ENCODE measurements at regions not wholly inside any gene's neighbourhood (a gene's known extent, or its start where the extent isn't known, plus 50 kb on each side); places are given as distances from the start of the nearest gene placed in this dataset.

DNA sequence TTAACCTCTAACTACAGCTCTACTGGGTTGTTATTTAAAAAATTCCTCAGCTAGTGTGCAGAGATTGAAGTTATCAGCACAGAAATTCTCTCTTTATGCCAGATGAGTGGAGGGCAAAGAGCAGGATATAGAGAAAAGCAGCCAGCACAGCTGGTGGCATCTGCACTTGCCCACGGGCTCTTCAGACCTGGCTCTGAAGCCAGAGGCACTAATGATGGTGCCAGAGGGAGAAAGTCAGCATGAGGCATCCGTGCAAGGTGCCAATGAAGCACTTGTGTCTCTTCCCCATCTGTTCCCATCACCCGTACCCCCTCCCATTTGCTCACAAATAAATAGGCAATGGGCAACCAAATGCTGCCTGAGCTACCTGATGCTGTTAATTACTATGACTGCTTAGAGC lies 138.9 kb downstream of the OLFM4 start:
- Histone ChIP-seq H3K4me3 (replicated peaks in 1 of 3; ENCODE audit: insufficient read depth in 1 of 3, low read depth in 1 of 3, low read length in 3 of 3) (no peak overlapping the region), H3K4me1 (ENCODE audit: control insufficient read depth, extremely low read depth, insufficient read depth, low read length) (no peaks in the 10 kb centered on the region), H3K27me3 (ENCODE audit: control insufficient read depth in 2 of 2, insufficient read depth in 2 of 2, low read length in 2 of 2) (no peaks in the 10 kb centered on the region), H3K4me2 (ENCODE audit: insufficient read depth, low read length) (no peak overlapping the region), H3K9ac (replicated peaks; ENCODE audit: extremely low read depth, insufficient read depth, low read length) (no peak overlapping the region), H3K9me3 (replicated peaks; ENCODE audit: control insufficient read depth, insufficient read depth, low read length) (no peaks in the 10 kb centered on the region), H2AFZ (ENCODE audit: low read depth, low read length) (no peak overlapping the region), H3K36me3 (ENCODE audit: control insufficient read depth in 2 of 2, extremely low read depth in 1 of 2, insufficient read depth in 2 of 2, low read length in 2 of 2) (no peaks in the 10 kb centered on the region), H4K20me1 (replicated peaks; ENCODE audit: control insufficient read depth, extremely low read depth, insufficient read depth, low read length) (no peaks in the 10 kb centered on the region), H3K27ac (ENCODE audit: insufficient read depth, low read depth, low read length) (no peak overlapping the region), H3K9me1 (replicated peaks; ENCODE audit: control insufficient read depth, extremely low read depth, insufficient read depth, low read length) (no peaks in the 10 kb centered on the region), H3K79me2 (ENCODE audit: control insufficient read depth, insufficient read depth, low read length) (no peaks in the 10 kb centered on the region)
- CTCF ChIA-PET, result no interaction called here
- intact Hi-C loops (cut with micrococcal nuclease), result no loop called here
- dilution Hi-C loops (cut with MboI; ENCODE audit: extremely low pct_ligation_motif_present, low sequenced_read_pairs), result no loop called here
- POLR2A ChIA-PET, result no interaction called here
- TF ChIP-seq POLR2AphosphoS5 (IDR thresholded peaks at IDR 0.05; ENCODE audit: insufficient read depth, low read depth, low read length), result no peak
- TF ChIP-seq, protein P1, sequence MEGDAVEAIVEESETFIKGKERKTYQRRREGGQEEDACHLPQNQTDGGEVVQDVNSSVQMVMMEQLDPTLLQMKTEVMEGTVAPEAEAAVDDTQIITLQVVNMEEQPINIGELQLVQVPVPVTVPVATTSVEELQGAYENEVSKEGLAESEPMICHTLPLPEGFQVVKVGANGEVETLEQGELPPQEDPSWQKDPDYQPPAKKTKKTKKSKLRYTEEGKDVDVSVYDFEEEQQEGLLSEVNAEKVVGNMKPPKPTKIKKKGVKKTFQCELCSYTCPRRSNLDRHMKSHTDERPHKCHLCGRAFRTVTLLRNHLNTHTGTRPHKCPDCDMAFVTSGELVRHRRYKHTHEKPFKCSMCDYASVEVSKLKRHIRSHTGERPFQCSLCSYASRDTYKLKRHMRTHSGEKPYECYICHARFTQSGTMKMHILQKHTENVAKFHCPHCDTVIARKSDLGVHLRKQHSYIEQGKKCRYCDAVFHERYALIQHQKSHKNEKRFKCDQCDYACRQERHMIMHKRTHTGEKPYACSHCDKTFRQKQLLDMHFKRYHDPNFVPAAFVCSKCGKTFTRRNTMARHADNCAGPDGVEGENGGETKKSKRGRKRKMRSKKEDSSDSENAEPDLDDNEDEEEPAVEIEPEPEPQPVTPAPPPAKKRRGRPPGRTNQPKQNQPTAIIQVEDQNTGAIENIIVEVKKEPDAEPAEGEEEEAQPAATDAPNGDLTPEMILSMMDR (IDR thresholded peaks at IDR 0.05; ENCODE audit: extremely low read depth in 1 of 2, insufficient read depth in 1 of 2, low read depth in 1 of 2, low read length in 2 of 2), result no peak
- no peak for TF ChIP-seq FOS (IDR thresholded peaks at IDR 0.05; ENCODE audit: borderline replicate concordance, insufficient read depth, low read length)
- TF ChIP-seq JUN (IDR thresholded peaks at IDR 0.05; ENCODE audit: borderline replicate concordance, insufficient read depth, insufficient read length, low read depth), result no peak
- TF ChIP-seq, protein P2, sequence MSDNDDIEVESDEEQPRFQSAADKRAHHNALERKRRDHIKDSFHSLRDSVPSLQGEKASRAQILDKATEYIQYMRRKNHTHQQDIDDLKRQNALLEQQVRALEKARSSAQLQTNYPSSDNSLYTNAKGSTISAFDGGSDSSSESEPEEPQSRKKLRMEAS (IDR thresholded peaks at IDR 0.05; ENCODE audit: insufficient read depth, insufficient read length), result no peak
- no peak for TF ChIP-seq EZH2 (IDR thresholded peaks at IDR 0.05; ENCODE audit: borderline replicate concordance, low read depth, low read length, severe bottlenecking)
- no peak for TF ChIP-seq GATA2 (IDR thresholded peaks at IDR 0.05; ENCODE audit: insufficient read depth, insufficient read length, low read depth, low read length)
- no peak for TF ChIP-seq POLR2A (IDR thresholded peaks at IDR 0.05; ENCODE audit: low read depth, low read length)
- no peak for TF ChIP-seq MYC (IDR thresholded peaks at IDR 0.05; ENCODE audit: low read depth, low read length)
- no TSS peak for BruUV-seq (replicated peaks)
- FAIRE-seq (no peak), DNase-seq (ENCODE audit: low read depth, low spot score) (no peak)
